Inferior parietal cortex (tissue), 1 donor: ENCODE measurements at regions not wholly inside any gene's neighbourhood (a gene's known extent, or its start where the extent isn't known, plus 50 kb on each side); places are given as distances from the start of the nearest gene placed in this dataset.

Source experiments
- DNase-seq: peaks from one replicate; pipeline ENCODE4 v3.0.0-alpha.2; 2016; ENCODE audit errors: extremely low spot score

- DNase-seq, result no peak
Observed at GRCh38 chr9:115941561-115942315, 211.9 kb upstream of the PAPPA start.

GRCh38 chr9:115943431-115944165 is 210.0 kb upstream of the PAPPA start:
- DNase-seq, result no peak

- no peak for DNase-seq
Observed at GRCh38 chr9:115944166-115944948, 209.2 kb upstream of the PAPPA start.

- DNase-seq, result no peak
Observed at GRCh38 chr9:115945009-115945431, 208.6 kb upstream of the PAPPA start.

GRCh38 chr9:115946530-115946929 is 207.1 kb upstream of the PAPPA start:
- no peak for DNase-seq

GRCh38 chr9:115951977-115952376 is 201.6 kb upstream of the PAPPA start:
- DNase-seq, result no peak

- no peak for DNase-seq
Observed at GRCh38 chr9:115952430-115953292, 200.9 kb upstream of the PAPPA start.

- no peak for DNase-seq
Observed at GRCh38 chr9:115956371-115956770, 197.2 kb upstream of the PAPPA start.

GRCh38 chr9:115957585-115957984 is 196.0 kb upstream of the PAPPA start:
- DNase-seq, result no peak

- no peak for DNase-seq
Observed at GRCh38 chr9:115964710-115965347, 188.8 kb upstream of the PAPPA start.

GRCh38 chr9:115966660-115967059 is 186.9 kb upstream of the PAPPA start:
- no peak for DNase-seq

- DNase-seq, result no peak
Observed at GRCh38 chr9:115969096-115969495, 184.5 kb upstream of the PAPPA start.

- DNase-seq, result no peak
Observed at GRCh38 chr9:115972362-115972761, 181.2 kb upstream of the PAPPA start.

GRCh38 chr9:115972843-115973595 is 180.6 kb upstream of the PAPPA start:
- no peak for DNase-seq

GRCh38 chr9:115976781-115977180 is 176.8 kb upstream of the PAPPA start:
- no peak for DNase-seq

GRCh38 chr9:115978091-115978490 is 175.5 kb upstream of the PAPPA start:
- DNase-seq, result no peak

- no peak for DNase-seq
Observed at GRCh38 chr9:115978659-115979096, 174.9 kb upstream of the PAPPA start.

- no peak for DNase-seq
Observed at GRCh38 chr9:115980054-115980453, 173.5 kb upstream of the PAPPA start.

GRCh38 chr9:115980502-115980901 is 173.1 kb upstream of the PAPPA start:
- DNase-seq, result no peak

GRCh38 chr9:115980976-115981375 is 172.6 kb upstream of the PAPPA start:
- DNase-seq, result no peak
